ENCODE measurements at regions not wholly inside any gene's neighbourhood (a gene's known extent, or its start where the extent isn't known, plus 50 kb on each side); places are given as distances from the start of the nearest gene placed in this dataset.

DNA sequence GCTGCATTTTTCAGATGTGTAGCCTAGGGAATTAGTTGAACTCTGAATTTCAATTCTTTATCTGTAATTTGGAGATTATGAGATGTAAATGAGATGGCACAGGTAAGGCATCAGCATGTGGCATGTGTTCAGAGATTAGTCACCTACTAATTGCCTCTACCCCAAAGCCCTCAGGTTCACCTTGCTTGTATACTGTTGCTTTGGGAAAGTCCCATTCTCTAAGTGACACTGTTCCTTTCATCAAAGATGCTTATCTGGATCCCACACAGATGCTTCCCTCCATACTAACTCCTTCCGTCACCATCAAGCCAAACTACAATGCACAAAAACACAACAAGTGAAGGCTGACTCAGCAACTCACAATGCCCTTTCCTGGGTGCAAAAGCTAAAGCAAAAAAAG lies 143.7 kb downstream of the LRATD1 start (continued):
- TF ChIP-seq, protein P1, sequence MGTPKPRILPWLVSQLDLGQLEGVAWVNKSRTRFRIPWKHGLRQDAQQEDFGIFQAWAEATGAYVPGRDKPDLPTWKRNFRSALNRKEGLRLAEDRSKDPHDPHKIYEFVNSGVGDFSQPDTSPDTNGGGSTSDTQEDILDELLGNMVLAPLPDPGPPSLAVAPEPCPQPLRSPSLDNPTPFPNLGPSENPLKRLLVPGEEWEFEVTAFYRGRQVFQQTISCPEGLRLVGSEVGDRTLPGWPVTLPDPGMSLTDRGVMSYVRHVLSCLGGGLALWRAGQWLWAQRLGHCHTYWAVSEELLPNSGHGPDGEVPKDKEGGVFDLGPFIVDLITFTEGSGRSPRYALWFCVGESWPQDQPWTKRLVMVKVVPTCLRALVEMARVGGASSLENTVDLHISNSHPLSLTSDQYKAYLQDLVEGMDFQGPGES (IDR thresholded peaks at IDR 0.05) = no peak
- TF ChIP-seq, protein P2, sequence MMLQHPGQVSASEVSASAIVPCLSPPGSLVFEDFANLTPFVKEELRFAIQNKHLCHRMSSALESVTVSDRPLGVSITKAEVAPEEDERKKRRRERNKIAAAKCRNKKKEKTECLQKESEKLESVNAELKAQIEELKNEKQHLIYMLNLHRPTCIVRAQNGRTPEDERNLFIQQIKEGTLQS (IDR thresholded peaks at IDR 0.05; ENCODE audit: borderline replicate concordance, extremely low read depth, low read depth, low read length) = no peak
- no peak for TF ChIP-seq JUND (IDR thresholded peaks at IDR 0.05; ENCODE audit: low read depth, low read length)
- TF ChIP-seq, protein P3, sequence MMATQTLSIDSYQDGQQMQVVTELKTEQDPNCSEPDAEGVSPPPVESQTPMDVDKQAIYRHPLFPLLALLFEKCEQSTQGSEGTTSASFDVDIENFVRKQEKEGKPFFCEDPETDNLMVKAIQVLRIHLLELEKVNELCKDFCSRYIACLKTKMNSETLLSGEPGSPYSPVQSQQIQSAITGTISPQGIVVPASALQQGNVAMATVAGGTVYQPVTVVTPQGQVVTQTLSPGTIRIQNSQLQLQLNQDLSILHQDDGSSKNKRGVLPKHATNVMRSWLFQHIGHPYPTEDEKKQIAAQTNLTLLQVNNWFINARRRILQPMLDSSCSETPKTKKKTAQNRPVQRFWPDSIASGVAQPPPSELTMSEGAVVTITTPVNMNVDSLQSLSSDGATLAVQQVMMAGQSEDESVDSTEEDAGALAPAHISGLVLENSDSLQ (IDR thresholded peaks at IDR 0.05) = no peak

DNA sequence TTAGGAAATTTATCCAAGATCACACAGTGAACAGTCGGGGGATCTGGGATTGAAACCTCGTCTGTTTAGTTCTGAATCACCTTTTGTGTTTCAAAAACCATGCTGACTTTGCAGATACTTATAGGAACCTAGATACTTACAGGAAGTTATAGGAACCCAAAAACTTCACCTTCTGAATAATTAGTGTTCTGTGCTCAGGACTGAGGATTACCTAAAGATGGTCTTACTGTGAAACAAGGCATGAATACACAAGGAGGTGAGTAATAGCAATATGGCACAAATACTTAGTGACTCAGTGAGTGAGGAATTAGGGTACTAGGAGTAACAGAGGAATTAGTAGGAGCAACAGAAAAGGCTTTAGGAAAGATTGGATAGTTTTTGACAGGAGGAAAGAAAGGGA lies 145.5 kb downstream of the LRATD1 start:
- Histone ChIP-seq H2AFZ (ENCODE audit: control insufficient read depth, low read depth, low read length) (no peak overlapping the region), H3K27me3 (replicated peaks in 1 of 2; ENCODE audit: control insufficient read depth in 2 of 2, insufficient read depth in 2 of 2, low read length in 1 of 2) (no peaks in the 10 kb centered on the region), H3K9ac (ENCODE audit: control insufficient read depth, insufficient read depth, low read length) (no peak overlapping the region), H3K4me3 (no peak overlapping the region), H4K20me1 (ENCODE audit: control insufficient read depth, insufficient read depth) (no peaks in the 10 kb centered on the region), H3K27ac (ENCODE audit: control insufficient read depth, insufficient read depth) (no peak overlapping the region), H3K79me2 (ENCODE audit: control insufficient read depth, insufficient read depth, low read length) (no peaks in the 10 kb centered on the region), H3K4me1 (ENCODE audit: control insufficient read depth, insufficient read depth, low read length) (no peaks in the 10 kb centered on the region), H3K36me3 (ENCODE audit: control insufficient read depth in 2 of 2, insufficient read depth in 2 of 2, low read length in 1 of 2) (no peaks in the 10 kb centered on the region), H3K9me3 (replicated peaks; ENCODE audit: control insufficient read depth, insufficient read depth, low read length) (no peaks in the 10 kb centered on the region), H3K4me2 (ENCODE audit: control insufficient read depth, insufficient read depth) (no peak overlapping the region)
- FAIRE-seq = no peak
- CTCF ChIA-PET = no interaction called here
- ATAC-seq = no peak
- RAD21 ChIA-PET (ENCODE audit: unreplicated experiment) = no interaction called here
- SMC1A ChIA-PET (ENCODE audit: uncharacterized antibody, unreplicated experiment) = no interaction called here
- 0% methylated on average over 2 of the region's 2 CpGs for WGBS (ENCODE audit: insufficient coverage, insufficient replicate concordance, low lambda C conversion rate, missing lambda C conversion rate)
- POLR2A ChIA-PET = no interaction called here
- intact Hi-C loops (cut with micrococcal nuclease; ENCODE audit: unreplicated experiment) = no loop called here
- in situ Hi-C loops (cut with MboI) = no loop called here
- DNase-seq (ENCODE audit: low read depth, low spot score) = no peak
- no TSS peak for BruUV-seq (replicated peaks)
- TF ChIP-seq, protein P4, sequence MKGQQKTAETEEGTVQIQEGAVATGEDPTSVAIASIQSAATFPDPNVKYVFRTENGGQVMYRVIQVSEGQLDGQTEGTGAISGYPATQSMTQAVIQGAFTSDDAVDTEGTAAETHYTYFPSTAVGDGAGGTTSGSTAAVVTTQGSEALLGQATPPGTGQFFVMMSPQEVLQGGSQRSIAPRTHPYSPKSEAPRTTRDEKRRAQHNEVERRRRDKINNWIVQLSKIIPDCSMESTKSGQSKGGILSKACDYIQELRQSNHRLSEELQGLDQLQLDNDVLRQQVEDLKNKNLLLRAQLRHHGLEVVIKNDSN (IDR thresholded peaks at IDR 0.05; ENCODE audit: borderline replicate concordance, extremely low read length, insufficient read depth, low read depth, low read length) = no peak
- TF ChIP-seq IRF4 (IDR thresholded peaks at IDR 0.05; ENCODE audit: low read depth, low read length) = no peak
- no peak for TF ChIP-seq NBN (IDR thresholded peaks at IDR 0.05)
- TF ChIP-seq, protein P3 (IDR thresholded peaks at IDR 0.05) = no peak
- TF ChIP-seq, protein P5, sequence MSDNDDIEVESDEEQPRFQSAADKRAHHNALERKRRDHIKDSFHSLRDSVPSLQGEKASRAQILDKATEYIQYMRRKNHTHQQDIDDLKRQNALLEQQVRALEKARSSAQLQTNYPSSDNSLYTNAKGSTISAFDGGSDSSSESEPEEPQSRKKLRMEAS (IDR thresholded peaks at IDR 0.05; ENCODE audit: low read depth, low read length) = no peak
- TF ChIP-seq, protein P6, sequence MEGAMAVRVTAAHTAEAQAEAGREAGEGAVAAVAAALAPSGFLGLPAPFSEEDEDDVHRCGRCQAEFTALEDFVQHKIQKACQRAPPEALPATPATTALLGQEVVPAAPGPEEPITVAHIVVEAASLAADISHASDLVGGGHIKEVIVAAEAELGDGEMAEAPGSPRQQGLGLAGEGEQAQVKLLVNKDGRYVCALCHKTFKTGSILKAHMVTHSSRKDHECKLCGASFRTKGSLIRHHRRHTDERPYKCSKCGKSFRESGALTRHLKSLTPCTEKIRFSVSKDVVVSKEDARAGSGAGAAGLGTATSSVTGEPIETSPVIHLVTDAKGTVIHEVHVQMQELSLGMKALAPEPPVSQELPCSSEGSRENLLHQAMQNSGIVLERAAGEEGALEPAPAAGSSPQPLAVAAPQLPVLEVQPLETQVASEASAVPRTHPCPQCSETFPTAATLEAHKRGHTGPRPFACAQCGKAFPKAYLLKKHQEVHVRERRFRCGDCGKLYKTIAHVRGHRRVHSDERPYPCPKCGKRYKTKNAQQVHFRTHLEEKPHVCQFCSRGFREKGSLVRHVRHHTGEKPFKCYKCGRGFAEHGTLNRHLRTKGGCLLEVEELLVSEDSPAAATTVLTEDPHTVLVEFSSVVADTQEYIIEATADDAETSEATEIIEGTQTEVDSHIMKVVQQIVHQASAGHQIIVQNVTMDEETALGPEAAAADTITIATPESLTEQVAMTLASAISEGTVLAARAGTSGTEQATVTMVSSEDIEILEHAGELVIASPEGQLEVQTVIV (IDR thresholded peaks at IDR 0.05; ENCODE audit: borderline replicate concordance, partially characterized antibody) = no peak
- TF ChIP-seq ZNF24 (IDR thresholded peaks at IDR 0.05) = no peak
- no peak for TF ChIP-seq SIN3A (IDR thresholded peaks at IDR 0.05; ENCODE audit: low read depth, low read length)
- TF ChIP-seq IKZF1 (conservative IDR thresholded peaks at IDR 0.05) = no peak

Data from GM12878 (cell line).